ENCODE measurements at regions not wholly inside any gene's neighbourhood (a gene's known extent, or its start where the extent isn't known, plus 50 kb on each side); places are given as distances from the start of the nearest gene placed in this dataset.

DNA sequence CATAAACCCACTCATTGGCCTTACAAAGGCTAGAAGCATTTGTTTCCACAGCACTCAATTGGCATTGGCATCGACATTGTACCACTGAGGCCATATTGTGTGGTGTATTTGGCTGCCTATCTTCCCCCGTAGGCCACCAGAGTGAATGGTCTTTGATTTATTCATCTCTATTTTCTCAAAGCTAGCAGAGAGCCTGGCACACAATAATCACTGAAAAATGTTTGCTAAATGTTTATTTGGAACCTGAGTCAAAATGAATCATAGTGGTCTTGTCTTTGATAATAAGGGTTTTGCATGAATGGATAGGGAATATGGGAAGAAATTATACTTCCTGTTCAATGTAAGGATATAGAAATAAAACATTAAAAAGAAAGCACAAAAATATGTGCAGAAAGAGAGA, 107.3 kb upstream of the SLC8A1 start:
- TF ChIP-seq, protein P1, sequence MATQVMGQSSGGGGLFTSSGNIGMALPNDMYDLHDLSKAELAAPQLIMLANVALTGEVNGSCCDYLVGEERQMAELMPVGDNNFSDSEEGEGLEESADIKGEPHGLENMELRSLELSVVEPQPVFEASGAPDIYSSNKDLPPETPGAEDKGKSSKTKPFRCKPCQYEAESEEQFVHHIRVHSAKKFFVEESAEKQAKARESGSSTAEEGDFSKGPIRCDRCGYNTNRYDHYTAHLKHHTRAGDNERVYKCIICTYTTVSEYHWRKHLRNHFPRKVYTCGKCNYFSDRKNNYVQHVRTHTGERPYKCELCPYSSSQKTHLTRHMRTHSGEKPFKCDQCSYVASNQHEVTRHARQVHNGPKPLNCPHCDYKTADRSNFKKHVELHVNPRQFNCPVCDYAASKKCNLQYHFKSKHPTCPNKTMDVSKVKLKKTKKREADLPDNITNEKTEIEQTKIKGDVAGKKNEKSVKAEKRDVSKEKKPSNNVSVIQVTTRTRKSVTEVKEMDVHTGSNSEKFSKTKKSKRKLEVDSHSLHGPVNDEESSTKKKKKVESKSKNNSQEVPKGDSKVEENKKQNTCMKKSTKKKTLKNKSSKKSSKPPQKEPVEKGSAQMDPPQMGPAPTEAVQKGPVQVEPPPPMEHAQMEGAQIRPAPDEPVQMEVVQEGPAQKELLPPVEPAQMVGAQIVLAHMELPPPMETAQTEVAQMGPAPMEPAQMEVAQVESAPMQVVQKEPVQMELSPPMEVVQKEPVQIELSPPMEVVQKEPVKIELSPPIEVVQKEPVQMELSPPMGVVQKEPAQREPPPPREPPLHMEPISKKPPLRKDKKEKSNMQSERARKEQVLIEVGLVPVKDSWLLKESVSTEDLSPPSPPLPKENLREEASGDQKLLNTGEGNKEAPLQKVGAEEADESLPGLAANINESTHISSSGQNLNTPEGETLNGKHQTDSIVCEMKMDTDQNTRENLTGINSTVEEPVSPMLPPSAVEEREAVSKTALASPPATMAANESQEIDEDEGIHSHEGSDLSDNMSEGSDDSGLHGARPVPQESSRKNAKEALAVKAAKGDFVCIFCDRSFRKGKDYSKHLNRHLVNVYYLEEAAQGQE (IDR thresholded peaks at IDR 0.05; ENCODE audit: insufficient read depth in 1 of 2, low read depth in 2 of 2, low read length in 2 of 2): no peak
- TF ChIP-seq SIN3A (IDR thresholded peaks at IDR 0.05; ENCODE audit: borderline replicate concordance, insufficient read depth, low read length) (no peak), FOXP2 (optimal IDR thresholded peaks at IDR 0.05; ENCODE audit: borderline replicate concordance, extremely low read depth, extremely low read length, insufficient read depth) (no peak), POLR2AphosphoS5 (IDR thresholded peaks at IDR 0.05; ENCODE audit: low read depth, low read length) (no peak), TAF1 (IDR thresholded peaks at IDR 0.05; ENCODE audit: borderline replicate concordance, insufficient read depth, low read length) (no peak)

DNA sequence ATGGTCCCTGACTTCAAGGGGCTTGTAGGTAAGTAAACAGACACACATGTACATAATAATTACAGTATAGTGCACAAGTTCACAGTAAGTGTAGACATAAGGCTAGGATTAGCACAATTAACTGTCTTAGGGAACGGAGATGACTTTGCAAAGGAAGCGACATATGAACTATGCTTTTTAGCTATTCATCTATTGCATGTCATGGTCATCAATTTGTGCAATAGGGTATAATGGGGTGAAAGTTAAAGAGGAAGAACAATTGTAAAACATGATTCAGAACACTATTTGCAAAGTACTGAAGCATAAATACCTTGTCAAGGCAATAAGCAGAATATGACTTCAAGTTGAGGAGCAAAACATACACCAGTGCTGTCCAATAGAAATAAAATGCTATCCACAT, 112.3 kb upstream of the SLC8A1 start:
- TF ChIP-seq, protein P1 (IDR thresholded peaks at IDR 0.05; ENCODE audit: insufficient read depth in 1 of 2, low read depth in 2 of 2, low read length in 2 of 2): no peak
- TF ChIP-seq POLR2AphosphoS5 (IDR thresholded peaks at IDR 0.05; ENCODE audit: low read depth, low read length) (no peak), SIN3A (IDR thresholded peaks at IDR 0.05; ENCODE audit: borderline replicate concordance, insufficient read depth, low read length) (no peak), FOXP2 (optimal IDR thresholded peaks at IDR 0.05; ENCODE audit: borderline replicate concordance, extremely low read depth, extremely low read length, insufficient read depth) (no peak), TAF1 (IDR thresholded peaks at IDR 0.05; ENCODE audit: borderline replicate concordance, insufficient read depth, low read length) (no peak)

DNA sequence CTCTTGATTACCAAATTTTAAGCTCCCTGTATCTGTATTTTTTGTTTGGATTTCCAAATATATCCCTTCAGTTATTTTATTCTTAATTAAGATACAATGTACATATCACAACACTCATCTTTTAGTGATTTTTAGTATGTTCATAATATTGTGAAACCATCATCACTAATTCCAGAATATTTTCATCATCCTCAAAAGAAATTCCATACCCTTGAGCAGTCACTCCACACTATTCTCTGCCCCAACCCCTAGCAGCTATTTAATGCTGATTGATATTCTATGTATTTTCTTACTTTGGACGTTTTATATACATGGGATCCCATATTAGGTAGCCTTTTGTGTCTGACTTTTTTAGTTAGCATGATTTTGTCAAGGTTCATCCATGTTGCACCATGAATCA, 127.4 kb upstream of the SLC8A1 start:
- no peak for TF ChIP-seq POLR2AphosphoS5 (IDR thresholded peaks at IDR 0.05; ENCODE audit: low read depth, low read length)
- TF ChIP-seq FOXP2 (optimal IDR thresholded peaks at IDR 0.05; ENCODE audit: borderline replicate concordance, extremely low read depth, extremely low read length, insufficient read depth): no peak
- no peak for TF ChIP-seq SIN3A (IDR thresholded peaks at IDR 0.05; ENCODE audit: borderline replicate concordance, insufficient read depth, low read length)
- no peak for TF ChIP-seq TAF1 (IDR thresholded peaks at IDR 0.05; ENCODE audit: borderline replicate concordance, insufficient read depth, low read length)
- TF ChIP-seq, protein P1 (IDR thresholded peaks at IDR 0.05; ENCODE audit: insufficient read depth in 1 of 2, low read depth in 2 of 2, low read length in 2 of 2): no peak

GRCh38 chr2:40584432-40584831, 132.5 kb upstream of the SLC8A1 start:
- TF ChIP-seq, protein P1 (IDR thresholded peaks at IDR 0.05; ENCODE audit: insufficient read depth in 1 of 2, low read depth in 2 of 2, low read length in 2 of 2): no peak
- no peak for TF ChIP-seq SIN3A (IDR thresholded peaks at IDR 0.05; ENCODE audit: borderline replicate concordance, insufficient read depth, low read length)
- no peak for TF ChIP-seq TAF1 (IDR thresholded peaks at IDR 0.05; ENCODE audit: borderline replicate concordance, insufficient read depth, low read length)
- TF ChIP-seq POLR2AphosphoS5 (IDR thresholded peaks at IDR 0.05; ENCODE audit: low read depth, low read length): no peak
- TF ChIP-seq FOXP2 (optimal IDR thresholded peaks at IDR 0.05; ENCODE audit: borderline replicate concordance, extremely low read depth, extremely low read length, insufficient read depth): no peak

DNA sequence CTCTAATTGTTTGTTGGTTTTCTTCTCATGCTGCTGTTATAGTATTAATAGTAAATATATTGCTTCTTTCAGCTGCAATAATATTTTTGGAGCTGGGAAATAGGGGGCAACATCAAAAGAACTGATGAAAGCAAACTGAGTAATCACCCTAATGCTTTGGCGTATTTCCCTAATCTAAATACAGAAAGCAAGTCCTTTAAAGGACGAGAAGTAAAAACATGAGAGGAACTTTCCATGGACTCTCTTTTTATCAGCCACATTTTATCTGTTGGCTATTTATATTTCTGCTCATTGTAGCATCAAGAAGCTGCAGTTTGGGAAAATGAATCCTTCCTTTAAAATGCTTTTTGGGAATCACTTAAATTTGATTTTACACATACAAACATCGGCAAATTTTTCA, 139.9 kb upstream of the SLC8A1 start:
- no peak for TF ChIP-seq FOXP2 (optimal IDR thresholded peaks at IDR 0.05; ENCODE audit: borderline replicate concordance, extremely low read depth, extremely low read length, insufficient read depth)
- TF ChIP-seq TAF1 (IDR thresholded peaks at IDR 0.05; ENCODE audit: borderline replicate concordance, insufficient read depth, low read length): no peak
- TF ChIP-seq, protein P1 (IDR thresholded peaks at IDR 0.05; ENCODE audit: insufficient read depth in 1 of 2, low read depth in 2 of 2, low read length in 2 of 2): no peak
- TF ChIP-seq SIN3A (IDR thresholded peaks at IDR 0.05; ENCODE audit: borderline replicate concordance, insufficient read depth, low read length): no peak
- no peak for TF ChIP-seq POLR2AphosphoS5 (IDR thresholded peaks at IDR 0.05; ENCODE audit: low read depth, low read length)
